MM.1S (cell line): ENCODE measurements at regions not wholly inside any gene's neighbourhood (a gene's known extent, or its start where the extent isn't known, plus 50 kb on each side); places are given as distances from the start of the nearest gene placed in this dataset.

Source experiments
- EZH2 ChIP-seq: fragments of 300-600 bp; sonication (generic); optimal IDR thresholded peaks from 2 replicates; pipeline ENCODE3; 2017; ENCODE audit warnings: low read depth, mild to moderate bottlenecking, antibody characterized with exemption, low read length, mixed read lengths
- EZH2phosphoT487 ChIP-seq: fragments of 300-600 bp; sonication (generic); IDR thresholded peaks from 2 replicates; pipeline ENCODE4 v1.6.1; 2018; ENCODE audit warnings: antibody characterized with exemption, low read length
- TF ChIP-seq, protein P1 (sequence below): fragments of 300-600 bp; sonication (generic); IDR thresholded peaks from 2 replicates; pipeline ENCODE4 v1.5.1; 2016; ENCODE audit warnings: antibody characterized with exemption, low read length, mixed read lengths

DNA sequence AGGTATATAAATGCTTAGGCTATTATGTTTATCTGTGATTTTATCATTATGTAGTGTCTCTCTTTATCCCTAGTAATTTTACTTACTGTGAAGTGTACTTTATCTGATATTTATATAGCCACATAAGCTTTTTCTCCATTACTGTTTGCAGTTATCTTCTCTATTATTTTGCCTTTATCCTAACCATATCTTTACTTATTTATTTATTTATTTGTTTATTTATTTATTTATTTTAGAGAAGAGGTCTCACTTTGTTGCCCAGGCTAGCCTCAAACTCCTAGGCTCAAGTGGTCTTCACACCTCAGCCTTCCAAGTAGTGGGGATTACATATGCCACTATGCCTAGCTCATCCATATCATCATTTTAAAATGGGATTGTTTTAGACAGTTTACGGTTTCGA, 331.8 kb downstream of the C7orf25 start:
- TF ChIP-seq, protein P1, sequence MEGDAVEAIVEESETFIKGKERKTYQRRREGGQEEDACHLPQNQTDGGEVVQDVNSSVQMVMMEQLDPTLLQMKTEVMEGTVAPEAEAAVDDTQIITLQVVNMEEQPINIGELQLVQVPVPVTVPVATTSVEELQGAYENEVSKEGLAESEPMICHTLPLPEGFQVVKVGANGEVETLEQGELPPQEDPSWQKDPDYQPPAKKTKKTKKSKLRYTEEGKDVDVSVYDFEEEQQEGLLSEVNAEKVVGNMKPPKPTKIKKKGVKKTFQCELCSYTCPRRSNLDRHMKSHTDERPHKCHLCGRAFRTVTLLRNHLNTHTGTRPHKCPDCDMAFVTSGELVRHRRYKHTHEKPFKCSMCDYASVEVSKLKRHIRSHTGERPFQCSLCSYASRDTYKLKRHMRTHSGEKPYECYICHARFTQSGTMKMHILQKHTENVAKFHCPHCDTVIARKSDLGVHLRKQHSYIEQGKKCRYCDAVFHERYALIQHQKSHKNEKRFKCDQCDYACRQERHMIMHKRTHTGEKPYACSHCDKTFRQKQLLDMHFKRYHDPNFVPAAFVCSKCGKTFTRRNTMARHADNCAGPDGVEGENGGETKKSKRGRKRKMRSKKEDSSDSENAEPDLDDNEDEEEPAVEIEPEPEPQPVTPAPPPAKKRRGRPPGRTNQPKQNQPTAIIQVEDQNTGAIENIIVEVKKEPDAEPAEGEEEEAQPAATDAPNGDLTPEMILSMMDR = no peak
- no peak for TF ChIP-seq EZH2
- TF ChIP-seq EZH2phosphoT487 = no peak
